Nephron (organoid): ENCODE measurements at regions not wholly inside any gene's neighbourhood (a gene's known extent, or its start where the extent isn't known, plus 50 kb on each side); places are given as distances from the start of the nearest gene placed in this dataset.

Experiments
- H3K27ac Mint-ChIP-seq, 3 experiments: 2 replicates each; pipeline ENCODE4 v1.8.0; 2020; ENCODE audit warnings: mixed read lengths in 3 of 3, mild to moderate bottlenecking in 2 of 3, moderate library complexity in 1 of 3
- H3K27me3 Mint-ChIP-seq: 2 replicates; pipeline ENCODE4 v1.8.0; 2021; ENCODE audit warnings: low read depth, mild to moderate bottlenecking, moderate library complexity, mixed read lengths
- H3K36me3 Mint-ChIP-seq: 2 replicates; pipeline ENCODE4 v1.8.0; 2020; ENCODE audit warnings: low read depth, mixed read lengths
- H3K4me1 Mint-ChIP-seq: 2 replicates; pipeline ENCODE4 v1.8.0; 2020; ENCODE audit warnings: mixed read lengths
- H3K4me3 Mint-ChIP-seq, 3 experiments: 2 replicates each; pipeline ENCODE4 v1.8.0; 2020; ENCODE audit warnings: mild to moderate bottlenecking in 3 of 3, mixed read lengths in 3 of 3, moderate library complexity in 2 of 3
- H3K9me3 Mint-ChIP-seq: 2 replicates; pipeline ENCODE4 v1.8.0; 2020; ENCODE audit warnings: mixed read lengths
- TF ChIP-seq, protein P1 (sequence below), 3 experiments: fragments of 200-600 bp; sonication (generic); IDR thresholded peaks; one replicate each; pipeline ENCODE4 v1.5.0; 2021; ENCODE audit warnings: antibody characterized with exemption in 3 of 3; ENCODE audit not compliant: unreplicated experiment in 3 of 3

- no peaks in the 10 kb centered on the region for H3K9me3 Mint-ChIP-seq
- no peak overlapping the region for H3K4me3 Mint-ChIP-seq
- peaks cover 32% of the 10 kb centered on the region for H3K27me3 Mint-ChIP-seq
- H3K27ac Mint-ChIP-seq = no peak overlapping the region
- peaks cover 4% of the 10 kb centered on the region for H3K36me3 Mint-ChIP-seq
- H3K4me1 Mint-ChIP-seq = peaks cover 9% of the 10 kb centered on the region
- TF ChIP-seq, protein P1, sequence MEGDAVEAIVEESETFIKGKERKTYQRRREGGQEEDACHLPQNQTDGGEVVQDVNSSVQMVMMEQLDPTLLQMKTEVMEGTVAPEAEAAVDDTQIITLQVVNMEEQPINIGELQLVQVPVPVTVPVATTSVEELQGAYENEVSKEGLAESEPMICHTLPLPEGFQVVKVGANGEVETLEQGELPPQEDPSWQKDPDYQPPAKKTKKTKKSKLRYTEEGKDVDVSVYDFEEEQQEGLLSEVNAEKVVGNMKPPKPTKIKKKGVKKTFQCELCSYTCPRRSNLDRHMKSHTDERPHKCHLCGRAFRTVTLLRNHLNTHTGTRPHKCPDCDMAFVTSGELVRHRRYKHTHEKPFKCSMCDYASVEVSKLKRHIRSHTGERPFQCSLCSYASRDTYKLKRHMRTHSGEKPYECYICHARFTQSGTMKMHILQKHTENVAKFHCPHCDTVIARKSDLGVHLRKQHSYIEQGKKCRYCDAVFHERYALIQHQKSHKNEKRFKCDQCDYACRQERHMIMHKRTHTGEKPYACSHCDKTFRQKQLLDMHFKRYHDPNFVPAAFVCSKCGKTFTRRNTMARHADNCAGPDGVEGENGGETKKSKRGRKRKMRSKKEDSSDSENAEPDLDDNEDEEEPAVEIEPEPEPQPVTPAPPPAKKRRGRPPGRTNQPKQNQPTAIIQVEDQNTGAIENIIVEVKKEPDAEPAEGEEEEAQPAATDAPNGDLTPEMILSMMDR (IDR thresholded peaks at IDR 0.05; ENCODE audit: unreplicated experiment in 3 of 3) = no peak
Observed at GRCh38 chr11:71112990-71113389, 139.4 kb downstream of the SHANK2 start.

DNA sequence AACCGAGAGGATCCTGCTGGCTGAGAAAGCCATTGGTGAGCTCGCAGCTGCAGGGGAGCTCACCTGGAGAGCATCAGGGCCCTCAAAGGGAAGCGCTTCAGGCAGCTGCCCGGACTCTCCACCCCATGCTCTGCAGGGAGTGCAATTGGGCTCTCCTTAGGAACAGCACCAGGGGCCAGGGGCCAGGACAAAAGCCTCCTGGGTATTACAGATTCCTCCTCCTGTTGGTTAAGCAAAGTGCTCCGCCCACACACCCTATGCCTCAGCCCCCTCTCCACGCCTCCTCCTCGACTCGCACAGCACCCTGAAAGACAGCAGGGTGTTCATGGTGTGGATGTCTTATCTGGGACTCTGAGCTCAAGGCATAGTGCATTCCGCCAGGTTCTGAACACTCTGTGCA is 139.9 kb downstream of the SHANK2 start:
- Mint-ChIP-seq H3K4me1 (peaks cover 9% of the 10 kb centered on the region), H3K9me3 (no peaks in the 10 kb centered on the region), H3K27me3 (peaks cover 37% of the 10 kb centered on the region), H3K4me3 (no peak overlapping the region), H3K36me3 (peaks cover 4% of the 10 kb centered on the region), H3K27ac (no peak overlapping the region)
- TF ChIP-seq, protein P1 (IDR thresholded peaks at IDR 0.05; ENCODE audit: unreplicated experiment in 3 of 3) = no peak

DNA sequence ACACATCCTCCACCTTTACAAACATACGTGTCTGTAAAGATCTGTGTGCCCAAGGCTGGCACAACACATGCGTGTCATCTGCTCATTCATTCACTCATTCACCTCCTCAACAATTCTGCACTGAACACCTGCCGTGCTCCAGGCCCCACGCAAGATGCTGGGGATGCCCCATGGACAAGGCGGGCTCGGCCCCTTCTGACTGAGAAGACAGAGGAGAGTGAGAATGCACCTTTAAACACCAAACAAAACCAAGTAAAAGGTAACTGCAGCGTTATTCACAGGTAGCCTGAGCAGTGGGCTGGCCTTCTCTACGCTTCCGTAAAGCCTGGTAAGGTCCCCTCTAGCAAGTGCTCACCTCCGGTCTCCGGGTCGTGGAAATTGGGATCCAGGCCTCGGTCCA is 142.8 kb downstream of the SHANK2 start:
- H3K36me3 Mint-ChIP-seq = no peaks in the 10 kb centered on the region
- no peaks in the 10 kb centered on the region for H3K9me3 Mint-ChIP-seq
- peaks cover 38% of the 10 kb centered on the region for H3K27me3 Mint-ChIP-seq
- TF ChIP-seq, protein P1 (IDR thresholded peaks at IDR 0.05; ENCODE audit: unreplicated experiment in 3 of 3) = no peak
- no peak overlapping the region for H3K4me3 Mint-ChIP-seq
- H3K27ac Mint-ChIP-seq = no peak overlapping the region
- peaks cover 9% of the 10 kb centered on the region for H3K4me1 Mint-ChIP-seq

- H3K4me1 Mint-ChIP-seq = peaks cover 5% of the 10 kb centered on the region
- no peak overlapping the region for H3K27ac Mint-ChIP-seq
- peaks cover 41% of the 10 kb centered on the region for H3K27me3 Mint-ChIP-seq
- no peaks in the 10 kb centered on the region for H3K36me3 Mint-ChIP-seq
- H3K9me3 Mint-ChIP-seq = no peaks in the 10 kb centered on the region
- TF ChIP-seq, protein P1 (IDR thresholded peaks at IDR 0.05; ENCODE audit: unreplicated experiment in 3 of 3) = no peak
- H3K4me3 Mint-ChIP-seq = no peak overlapping the region
Observed at GRCh38 chr11:71109186-71109585, 143.2 kb downstream of the SHANK2 start.

DNA sequence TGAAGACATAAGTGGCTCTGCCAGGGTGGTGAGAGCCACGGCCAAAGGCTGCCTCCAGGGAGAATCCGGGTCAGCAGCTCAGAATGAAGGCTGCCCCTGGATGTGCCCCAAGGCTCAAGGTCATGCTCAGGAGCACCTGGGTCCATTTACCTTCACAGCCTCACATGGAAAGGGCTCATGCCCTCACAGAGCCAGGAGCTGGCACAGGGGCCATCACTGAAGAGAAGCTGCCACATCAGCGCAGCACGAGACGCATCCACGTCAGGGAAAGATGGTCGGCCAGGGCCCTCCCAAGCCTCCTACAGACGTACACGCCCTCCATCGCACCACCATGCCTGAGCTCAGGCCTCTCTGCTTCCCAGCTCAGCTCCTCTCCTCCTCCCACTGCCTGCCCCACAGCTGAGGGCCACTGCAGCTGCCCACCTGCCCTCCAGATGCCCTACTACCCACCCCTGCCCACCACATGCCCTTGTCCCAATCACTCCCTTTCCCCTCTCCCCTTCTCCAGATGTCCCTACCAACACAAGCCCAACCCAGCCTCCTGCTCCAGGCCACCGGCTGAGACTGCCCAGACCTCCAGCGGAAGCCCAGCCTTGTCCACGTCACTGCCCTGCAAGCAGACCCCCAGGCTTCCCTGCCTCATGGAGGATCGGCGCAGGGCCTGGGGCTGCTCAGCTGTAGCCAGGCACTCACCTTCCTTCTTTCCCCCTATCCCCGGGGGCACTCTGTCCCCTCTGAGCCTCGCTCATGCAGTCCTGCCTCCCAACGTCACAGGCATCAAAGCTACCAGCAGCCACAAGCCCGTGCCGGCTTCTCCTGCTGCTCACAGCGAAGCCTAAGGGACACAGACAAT is 144.1 kb downstream of the SHANK2 start:
- no peaks in the 10 kb centered on the region for H3K9me3 Mint-ChIP-seq
- H3K36me3 Mint-ChIP-seq = no peaks in the 10 kb centered on the region
- peaks cover 4% of the 10 kb centered on the region for H3K4me1 Mint-ChIP-seq
- H3K4me3 Mint-ChIP-seq = no peak overlapping the region
- TF ChIP-seq, protein P1 (IDR thresholded peaks at IDR 0.05; ENCODE audit: unreplicated experiment in 3 of 3) = no peak
- H3K27ac Mint-ChIP-seq = no peak overlapping the region
- peaks cover 46% of the 10 kb centered on the region for H3K27me3 Mint-ChIP-seq

GRCh38 chr11:71106671-71107070 is 145.7 kb downstream of the SHANK2 start:
- Mint-ChIP-seq H3K9me3 (no peaks in the 10 kb centered on the region), H3K36me3 (no peaks in the 10 kb centered on the region), H3K27me3 (peaks cover 36% of the 10 kb centered on the region), H3K27ac (no peak overlapping the region), H3K4me1 (no peaks in the 10 kb centered on the region), H3K4me3 (no peak overlapping the region)
- TF ChIP-seq, protein P1 (IDR thresholded peaks at IDR 0.05; ENCODE audit: unreplicated experiment in 3 of 3) = no peak
